ENCODE measurements at regions not wholly inside any gene's neighbourhood (a gene's known extent, or its start where the extent isn't known, plus 50 kb on each side); places are given as distances from the start of the nearest gene placed in this dataset.

GRCh38 chr11:134725716-134726639 lies 313.9 kb upstream of the B3GAT1 start:
- RAD21 ChIA-PET (ENCODE audit: low non-redundant PET in 1 of 2, low total read pairs in 2 of 2, uncharacterized antibody in 2 of 2, unreplicated experiment in 2 of 2) = interaction anchor here (0.6 kb wide), 2 partner anchors 168 to 244 kb away, joined by 3 read pairs; no protein-coding TSS in a partner anchor
- H3K36me3 ChIP-seq (ENCODE audit: control insufficient read depth in 1 of 2, insufficient read depth in 2 of 2, low read length in 2 of 2) = no peaks in the 10 kb centered on the region
- no peaks in the 10 kb centered on the region for H3K9me3 ChIP-seq (ENCODE audit: control insufficient read depth in 1 of 2, insufficient read depth in 1 of 2, low read depth in 1 of 2, low read length in 2 of 2)
- TF ChIP-seq RAD21 (IDR thresholded peaks at IDR 0.05; ENCODE audit: low read depth) = peak; percentile 60
- TF ChIP-seq, protein P1, sequence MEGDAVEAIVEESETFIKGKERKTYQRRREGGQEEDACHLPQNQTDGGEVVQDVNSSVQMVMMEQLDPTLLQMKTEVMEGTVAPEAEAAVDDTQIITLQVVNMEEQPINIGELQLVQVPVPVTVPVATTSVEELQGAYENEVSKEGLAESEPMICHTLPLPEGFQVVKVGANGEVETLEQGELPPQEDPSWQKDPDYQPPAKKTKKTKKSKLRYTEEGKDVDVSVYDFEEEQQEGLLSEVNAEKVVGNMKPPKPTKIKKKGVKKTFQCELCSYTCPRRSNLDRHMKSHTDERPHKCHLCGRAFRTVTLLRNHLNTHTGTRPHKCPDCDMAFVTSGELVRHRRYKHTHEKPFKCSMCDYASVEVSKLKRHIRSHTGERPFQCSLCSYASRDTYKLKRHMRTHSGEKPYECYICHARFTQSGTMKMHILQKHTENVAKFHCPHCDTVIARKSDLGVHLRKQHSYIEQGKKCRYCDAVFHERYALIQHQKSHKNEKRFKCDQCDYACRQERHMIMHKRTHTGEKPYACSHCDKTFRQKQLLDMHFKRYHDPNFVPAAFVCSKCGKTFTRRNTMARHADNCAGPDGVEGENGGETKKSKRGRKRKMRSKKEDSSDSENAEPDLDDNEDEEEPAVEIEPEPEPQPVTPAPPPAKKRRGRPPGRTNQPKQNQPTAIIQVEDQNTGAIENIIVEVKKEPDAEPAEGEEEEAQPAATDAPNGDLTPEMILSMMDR (IDR thresholded peaks at IDR 0.05 in 2 of 3, conservative IDR thresholded peaks at IDR 0.05 in 1 of 3; ENCODE audit: borderline replicate concordance in 1 of 3, insufficient read depth in 1 of 3, low read depth in 2 of 3, low read length in 2 of 3) = peak; percentile 66 to 79 (median 71); a peak in 5 of 6 replicates
- no peak for TF ChIP-seq CBX3 (IDR thresholded peaks at IDR 0.05; ENCODE audit: low read depth)
- no peak for TF ChIP-seq YY1 (IDR thresholded peaks at IDR 0.05; ENCODE audit: extremely low read depth, insufficient replicate concordance, low read depth, low read length)
- TF ChIP-seq, protein P2, sequence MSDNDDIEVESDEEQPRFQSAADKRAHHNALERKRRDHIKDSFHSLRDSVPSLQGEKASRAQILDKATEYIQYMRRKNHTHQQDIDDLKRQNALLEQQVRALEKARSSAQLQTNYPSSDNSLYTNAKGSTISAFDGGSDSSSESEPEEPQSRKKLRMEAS (IDR thresholded peaks at IDR 0.05) = 0 out of 2 replicates have a peak, but pooled peaks have one; percentile 22
- H3K4me1 ChIP-seq (ENCODE audit: control insufficient read depth in 1 of 2, insufficient read depth in 2 of 2, low read length in 2 of 2) = no peaks in the 10 kb centered on the region
- H3K9ac ChIP-seq (ENCODE audit: low read length) = no peak overlapping the region
- H3K9me2 ChIP-seq (ENCODE audit: insufficient read depth) = no peaks in the 10 kb centered on the region
- H3K4me3 ChIP-seq (replicated peaks in 1 of 2; ENCODE audit: low read depth in 1 of 2, low read length in 2 of 2) = no peak overlapping the region
- intact Hi-C loops (cut with micrococcal nuclease) = loop anchor here (1.0 kb wide), 2 partner anchors 134 to 366 kb away; no protein-coding TSS in a partner anchor
- peak; percentile 35 for DNase-seq (ENCODE audit: low read depth, low spot score)
- no peaks in the 10 kb centered on the region for H3K79me2 ChIP-seq (ENCODE audit: insufficient read depth, low read length)
- CTCF ChIA-PET = interaction anchor here (0.8 to 1.9 kb wide), 3 partner anchors 11 to 455 kb away, joined by 3 to 7 read pairs (median 3); no protein-coding TSS in a partner anchor
- H2AFZ ChIP-seq (ENCODE audit: low read depth, low read length, poor library complexity, severe bottlenecking) = no peak overlapping the region
- peak; percentile 92 for ATAC-seq
- no TSS peak for BruUV-seq (replicated peaks)
- no peak overlapping the region for H3K27ac ChIP-seq (ENCODE audit: low read depth, low read length)
- POLR2A ChIA-PET = no interaction called here
- peak overlapping the region; percentile 36 for H3K4me2 ChIP-seq (ENCODE audit: low read length)
- no peaks in the 10 kb centered on the region for H4K20me1 ChIP-seq (ENCODE audit: insufficient read depth)
- peaks cover 27% of the 10 kb centered on the region; the same call in 1 of the 2 replicates for H3K27me3 ChIP-seq (ENCODE audit: insufficient read depth, low read length)

Data from HCT116 (cell line).